ENCODE measurements at regions not wholly inside any gene's neighbourhood (a gene's known extent, or its start where the extent isn't known, plus 50 kb on each side); places are given as distances from the start of the nearest gene placed in this dataset.

- TF ChIP-seq ZBTB33 (IDR thresholded peaks at IDR 0.05) (no peak), IKZF2 (IDR thresholded peaks at IDR 0.05) (no peak)
Observed at GRCh38 chr12:47602949-47603558, 102.8 kb downstream of the RPAP3 start (continued).

- TF ChIP-seq ELK1 (IDR thresholded peaks at IDR 0.05; ENCODE audit: low read depth, low read length) (no peak), WRNIP1 (IDR thresholded peaks at IDR 0.05; ENCODE audit: borderline replicate concordance, low read depth, low read length) (no peak), PRDM15 (CRISPR knock-in tag; IDR thresholded peaks at IDR 0.05) (no peak), IKZF2 (IDR thresholded peaks at IDR 0.05) (no peak), RCOR1 (conservative IDR thresholded peaks at IDR 0.05; ENCODE audit: low read depth, low read length) (no peak), ASH2L (IDR thresholded peaks at IDR 0.05; ENCODE audit: borderline replicate concordance, low read depth) (no peak), CEBPZ (IDR thresholded peaks at IDR 0.05; ENCODE audit: low read depth, low read length) (no peak), SMAD1 (IDR thresholded peaks at IDR 0.05; ENCODE audit: low read depth, partially characterized antibody) (no peak), BCL3 (IDR thresholded peaks at IDR 0.05; ENCODE audit: borderline replicate concordance, insufficient read depth, low read depth, low read length, poor library complexity, severe bottlenecking) (no peak)
- H4K20me1 ChIP-seq (ENCODE audit: control insufficient read depth, insufficient read depth), result no peaks in the 10 kb centered on the region
- ChIA-PET CTCF (no interaction called here), POLR2A (interaction anchor here (0.6 kb wide), 1 partner anchor 167 kb away, joined by 4 read pairs; no protein-coding TSS in a partner anchor), RAD21 (ENCODE audit: unreplicated experiment) (no interaction called here), SMC1A (ENCODE audit: uncharacterized antibody, unreplicated experiment) (no interaction called here)
- no peaks in the 10 kb centered on the region for H3K36me3 ChIP-seq (ENCODE audit: control insufficient read depth in 2 of 2, insufficient read depth in 2 of 2, low read length in 1 of 2)
- no peaks in the 10 kb centered on the region for H3K4me1 ChIP-seq (ENCODE audit: control insufficient read depth, insufficient read depth, low read length)
- H3K27ac ChIP-seq (ENCODE audit: control insufficient read depth, insufficient read depth), result no peak overlapping the region
- no peak overlapping the region for H3K4me2 ChIP-seq (ENCODE audit: control insufficient read depth, insufficient read depth)
- no peak overlapping the region for H3K4me3 ChIP-seq
- intact Hi-C loops (cut with micrococcal nuclease; ENCODE audit: unreplicated experiment) (no loop called here), in situ Hi-C loops (cut with MboI) (no loop called here)
- WGBS (ENCODE audit: insufficient coverage, insufficient replicate concordance, low lambda C conversion rate, missing lambda C conversion rate), result 88% methylated on average over 1 of the region's 1 CpG
- FAIRE-seq (no peak), DNase-seq (ENCODE audit: low read depth, low spot score) (no peak), ATAC-seq (no peak)
- H2AFZ ChIP-seq (ENCODE audit: control insufficient read depth, low read depth, low read length), result no peak overlapping the region
- H3K27me3 ChIP-seq (replicated peaks in 1 of 2; ENCODE audit: control insufficient read depth in 2 of 2, insufficient read depth in 2 of 2, low read length in 1 of 2), result no peaks in the 10 kb centered on the region
- H3K9ac ChIP-seq (ENCODE audit: control insufficient read depth, insufficient read depth, low read length), result no peak overlapping the region
- no peaks in the 10 kb centered on the region; the same call in 2 of the 3 replicates for H3K9me3 ChIP-seq (replicated peaks; ENCODE audit: control insufficient read depth, insufficient read depth, low read length)
- BruUV-seq (replicated peaks), result no TSS peak
- no peaks in the 10 kb centered on the region for H3K79me2 ChIP-seq (ENCODE audit: control insufficient read depth, insufficient read depth, low read length)
Observed at GRCh38 chr12:47602325-47602724, 103.5 kb downstream of the RPAP3 start.

Data from GM12878 (cell line).